ENCODE measurements at regions not wholly inside any gene's neighbourhood (a gene's known extent, or its start where the extent isn't known, plus 50 kb on each side); places are given as distances from the start of the nearest gene placed in this dataset.

- H3K4ac ChIP-seq (ENCODE audit: low read depth, low read length), result no peak overlapping the region
- peak; percentile 74 for TF ChIP-seq CTCF (conservative IDR thresholded peaks at IDR 0.05)
- no peak overlapping the region for H2BK15ac ChIP-seq (ENCODE audit: low read depth, low read length)
Measured at GRCh38 chrX:115988825-115989224, 181.7 kb upstream of the AGTR2 start.

More at GRCh38 chrX:115988825-115989224, 181.7 kb upstream of the AGTR2 start:
- H3K23me2 ChIP-seq (ENCODE audit: insufficient read length, low read depth, low read length, poor library complexity, severe bottlenecking), result no peaks in the 10 kb centered on the region
- no peaks in the 10 kb centered on the region for H3K27me3 ChIP-seq (ENCODE audit: insufficient read depth, low read length)
- Mint-ChIP-seq H3K4me1 (peaks cover 20 to 21% of the 10 kb centered on the region in 2 experiments), H3K27me3 (ENCODE audit: low read depth) (peaks cover 48% of the 10 kb centered on the region), H3K36me3 (ENCODE audit: insufficient read depth in 1 of 3, low read depth in 3 of 3) (peaks cover 4 to 6% (median 6%) of the 10 kb centered on the region in 3 experiments; a peak in 4 of 7 replicates), H3K27ac (no peak overlapping the region), H3K9me3 (peaks cover 4 to 17% of the 10 kb centered on the region in 2 experiments), H3K4me3 (no peak overlapping the region)
- H2BK120ac ChIP-seq (ENCODE audit: low read depth, low read length, poor library complexity, severe bottlenecking), result no peak overlapping the region
- H3K9ac ChIP-seq (ENCODE audit: extremely low read depth, insufficient read length, low read length), result no peak overlapping the region
- H4K5ac ChIP-seq (ENCODE audit: insufficient read length, low read depth, low read length), result no peak overlapping the region
- no peaks in the 10 kb centered on the region for H3K4me1 ChIP-seq (ENCODE audit: insufficient read depth, low read length)
- H4K20me1 ChIP-seq (ENCODE audit: control insufficient read depth, insufficient read depth, insufficient read length), result no peaks in the 10 kb centered on the region
- H3K27ac ChIP-seq (ENCODE audit: insufficient read length, low read depth, low read length), result no peak overlapping the region
- no peaks in the 10 kb centered on the region for H3K79me2 ChIP-seq (ENCODE audit: insufficient read depth, low read length)
- H2BK12ac ChIP-seq (ENCODE audit: insufficient read length, low read depth, low read length), result no peak overlapping the region
- H4K8ac ChIP-seq (replicated peaks; ENCODE audit: insufficient read length, low read depth, low read length), result no peak overlapping the region
- no peak overlapping the region for H3K14ac ChIP-seq (ENCODE audit: insufficient read depth, low read length)
- no peak overlapping the region for H3K18ac ChIP-seq (ENCODE audit: insufficient read length, low read depth, low read length)
- H2BK5ac ChIP-seq (ENCODE audit: insufficient read length, low read length), result no peak overlapping the region
- DNase-seq, result no peak
- H3K56ac ChIP-seq (ENCODE audit: insufficient read length, low read depth, low read length), result no peak overlapping the region
- no peak overlapping the region for H4K91ac ChIP-seq (ENCODE audit: insufficient read length, low read depth, low read length)
- H2BK20ac ChIP-seq (ENCODE audit: low read depth, low read length, poor library complexity, severe bottlenecking), result no peak overlapping the region
- H3K9me3 ChIP-seq (ENCODE audit: control insufficient read depth, low read depth, low read length), result no peaks in the 10 kb centered on the region
- no peak overlapping the region for H3K23ac ChIP-seq (ENCODE audit: insufficient read length, low read depth, low read length)
- H3K4me2 ChIP-seq (ENCODE audit: insufficient read depth, insufficient read length, low read length), result no peak overlapping the region
- WGBS (ENCODE audit: extremely low coverage, insufficient read length, low lambda C conversion rate), result no CpG with 5 or more reads among the region's 3 CpGs
- no peak overlapping the region for H3T11ph ChIP-seq (ENCODE audit: low read length)
- H2AFZ ChIP-seq (ENCODE audit: low read length), result no peak overlapping the region
- no peak overlapping the region for H2AK5ac ChIP-seq (ENCODE audit: insufficient read length, low read length)
- H3K79me1 ChIP-seq (ENCODE audit: insufficient read depth, low read depth, low read length, poor library complexity, severe bottlenecking), result no peaks in the 10 kb centered on the region
